ENCODE measurements at regions not wholly inside any gene's neighbourhood (a gene's known extent, or its start where the extent isn't known, plus 50 kb on each side); places are given as distances from the start of the nearest gene placed in this dataset.

- no peaks in the 10 kb centered on the region for H3K9me3 ChIP-seq (ENCODE audit: control insufficient read depth in 2 of 3, insufficient read depth in 1 of 3, low read length in 3 of 3)
- DNase-seq = peak in 4 of 5 donors; percentile 36 to 94 (median 67)
- H3K36me3 ChIP-seq (ENCODE audit: control insufficient read depth in 2 of 3, insufficient read depth in 3 of 3, low read length in 3 of 3) = no peaks in the 10 kb centered on the region
- H3K4me1 ChIP-seq (ENCODE audit: control insufficient read depth in 2 of 3, insufficient read depth in 2 of 3, low read depth in 1 of 3, low read length in 3 of 3) = no peaks in the 10 kb centered on the region
- no peak overlapping the region for H3K9ac ChIP-seq (ENCODE audit: low read length in 3 of 3)
- H3K27me3 ChIP-seq (ENCODE audit: control insufficient read depth, insufficient read depth, low read length) = no peaks in the 10 kb centered on the region
- intact Hi-C loops (cut with DNase I) = no loop called here
- FAIRE-seq = no peak
- no peak overlapping the region for H3K4me3 ChIP-seq (ENCODE audit: low read length in 3 of 3)
- TF ChIP-seq CTCF (IDR thresholded peaks at IDR 0.05; ENCODE audit: borderline replicate concordance, extremely low read depth, insufficient read depth) = no peak
- no peak overlapping the region for H3K27ac ChIP-seq (ENCODE audit: low read depth in 2 of 2, low read length in 2 of 2)
Observed at GRCh38 chr1:57599236-57599994, 175.6 kb upstream of the DAB1 start.

GRCh38 chr1:57597036-57597435, 173.2 kb upstream of the DAB1 start:
- H3K27me3 ChIP-seq (ENCODE audit: control insufficient read depth, insufficient read depth, low read length) = no peaks in the 10 kb centered on the region
- FAIRE-seq (no peak), DNase-seq (no peak)
- H3K9ac ChIP-seq (ENCODE audit: low read length in 3 of 3) = no peak overlapping the region
- no peak for TF ChIP-seq CTCF (IDR thresholded peaks at IDR 0.05; ENCODE audit: borderline replicate concordance, extremely low read depth, insufficient read depth)
- intact Hi-C loops (cut with DNase I) = no loop called here
- no peaks in the 10 kb centered on the region for H3K36me3 ChIP-seq (ENCODE audit: control insufficient read depth in 2 of 3, insufficient read depth in 3 of 3, low read length in 3 of 3)
- no peaks in the 10 kb centered on the region for H3K4me1 ChIP-seq (ENCODE audit: control insufficient read depth in 2 of 3, insufficient read depth in 2 of 3, low read depth in 1 of 3, low read length in 3 of 3)
- H3K9me3 ChIP-seq (ENCODE audit: control insufficient read depth in 2 of 3, insufficient read depth in 1 of 3, low read length in 3 of 3) = no peaks in the 10 kb centered on the region
- H3K27ac ChIP-seq (ENCODE audit: low read depth in 2 of 2, low read length in 2 of 2) = no peak overlapping the region
- H3K4me3 ChIP-seq (ENCODE audit: low read length in 3 of 3) = no peak overlapping the region

- H3K4me3 ChIP-seq (ENCODE audit: low read length in 3 of 3) = no peak overlapping the region
- H3K27me3 ChIP-seq (ENCODE audit: control insufficient read depth, insufficient read depth, low read length) = no peaks in the 10 kb centered on the region
- H3K4me1 ChIP-seq (ENCODE audit: control insufficient read depth in 2 of 3, insufficient read depth in 2 of 3, low read depth in 1 of 3, low read length in 3 of 3) = no peaks in the 10 kb centered on the region
- no peaks in the 10 kb centered on the region for H3K9me3 ChIP-seq (ENCODE audit: control insufficient read depth in 2 of 3, insufficient read depth in 1 of 3, low read length in 3 of 3)
- intact Hi-C loops (cut with DNase I) = no loop called here
- H3K27ac ChIP-seq (ENCODE audit: low read depth in 2 of 2, low read length in 2 of 2) = no peak overlapping the region
- no peak for FAIRE-seq
- H3K36me3 ChIP-seq (ENCODE audit: control insufficient read depth in 2 of 3, insufficient read depth in 3 of 3, low read length in 3 of 3) = no peaks in the 10 kb centered on the region
- H3K9ac ChIP-seq (ENCODE audit: low read length in 3 of 3) = no peak overlapping the region
- no peak for DNase-seq
- no peak for TF ChIP-seq CTCF (IDR thresholded peaks at IDR 0.05; ENCODE audit: borderline replicate concordance, extremely low read depth, insufficient read depth)
Observed at GRCh38 chr1:57594002-57594401, 170.1 kb upstream of the DAB1 start.

DNA sequence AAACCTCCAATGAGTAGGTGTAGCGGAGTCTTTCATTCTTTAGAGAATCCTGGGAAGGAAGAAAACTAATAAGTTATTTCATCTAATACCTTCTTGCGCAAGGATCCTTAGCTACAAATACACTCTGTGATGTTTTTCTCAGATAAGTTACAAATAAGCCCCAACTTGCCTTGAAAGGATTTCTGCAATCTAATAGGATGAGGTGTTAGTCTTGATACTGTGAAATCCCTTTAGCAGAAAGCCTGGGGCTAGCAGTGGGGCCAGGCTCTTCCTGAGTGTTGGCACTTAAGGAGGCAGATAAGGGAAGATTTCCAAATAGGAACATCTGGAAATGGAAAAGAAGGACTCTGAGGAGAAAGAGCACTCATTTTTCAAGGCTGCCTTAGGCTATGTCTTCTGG, 168.0 kb upstream of the DAB1 start:
- DNase-seq = no peak
- no peak for TF ChIP-seq CTCF (IDR thresholded peaks at IDR 0.05; ENCODE audit: borderline replicate concordance, extremely low read depth, insufficient read depth)
- intact Hi-C loops (cut with DNase I) = no loop called here
- FAIRE-seq = no peak
- no peak overlapping the region for H3K9ac ChIP-seq (ENCODE audit: low read length in 3 of 3)
- no peaks in the 10 kb centered on the region for H3K36me3 ChIP-seq (ENCODE audit: control insufficient read depth in 2 of 3, insufficient read depth in 3 of 3, low read length in 3 of 3)
- no peaks in the 10 kb centered on the region for H3K9me3 ChIP-seq (ENCODE audit: control insufficient read depth in 2 of 3, insufficient read depth in 1 of 3, low read length in 3 of 3)
- no peaks in the 10 kb centered on the region for H3K4me1 ChIP-seq (ENCODE audit: control insufficient read depth in 2 of 3, insufficient read depth in 2 of 3, low read depth in 1 of 3, low read length in 3 of 3)
- H3K27me3 ChIP-seq (ENCODE audit: control insufficient read depth, insufficient read depth, low read length) = no peaks in the 10 kb centered on the region
- H3K4me3 ChIP-seq (ENCODE audit: low read length in 3 of 3) = no peak overlapping the region
- no peak overlapping the region for H3K27ac ChIP-seq (ENCODE audit: low read depth in 2 of 2, low read length in 2 of 2)
